Cardiac muscle cell (in vitro differentiated cells and primary cell): ENCODE measurements at regions not wholly inside any gene's neighbourhood (a gene's known extent, or its start where the extent isn't known, plus 50 kb on each side); places are given as distances from the start of the nearest gene placed in this dataset.

Experiments used
- DNase-seq, 2 donors: peaks; one replicate each; pipeline versions ENCODE4 v3.0.0 to v3.0.0-alpha.2; 2010 to 2017; ENCODE audit warnings: low read depth in 1 of 2, low spot score in 1 of 2
- H3K27ac ChIP-seq: fragments of 200-600 bp; sonication (generic); 2 replicates; pipeline ENCODE4 v1.5.1; 2016
- H3K27me3 ChIP-seq: fragments of 200-600 bp; sonication (generic); 2 replicates; pipeline ENCODE4 v1.6.0; 2016; ENCODE audit warnings: control low read depth
- H3K36me3 ChIP-seq: fragments of 200-600 bp; sonication (generic); 2 replicates; pipeline ENCODE4 v1.5.1; 2016; ENCODE audit warnings: control low read depth
- H3K4me1 ChIP-seq: fragments of 200-600 bp; sonication (generic); 2 replicates; pipeline ENCODE4 v1.8.1; 2017; ENCODE audit warnings: low read depth, mild to moderate bottlenecking, mixed run types
- H3K4me3 ChIP-seq: fragments of 200-600 bp; sonication (generic); 2 replicates; pipeline ENCODE4 v1.5.1; 2016; ENCODE audit warnings: mild to moderate bottlenecking
- H3K9me3 ChIP-seq: fragments of 200-600 bp; sonication (generic); 2 replicates; pipeline ENCODE4 v1.5.1; 2017; ENCODE audit warnings: low read depth, mild to moderate bottlenecking, control low read depth
- CTCF ChIP-seq: IDR thresholded peaks from 2 replicates; pipeline ENCODE4 v1.5.1; 2012; ENCODE audit warnings: low read depth, mild to moderate bottlenecking, low read length

GRCh38 chr3:74768010-74768409, 153.6 kb upstream of the CNTN3 start:
- no peaks in the 10 kb centered on the region for H3K4me1 ChIP-seq
- no peaks in the 10 kb centered on the region for H3K36me3 ChIP-seq
- H3K9me3 ChIP-seq, result no peaks in the 10 kb centered on the region
- H3K27me3 ChIP-seq, result no peaks in the 10 kb centered on the region
- no peak for TF ChIP-seq CTCF
- no peak for DNase-seq
- H3K4me3 ChIP-seq, result no peak overlapping the region
- H3K27ac ChIP-seq, result no peak overlapping the region

DNA sequence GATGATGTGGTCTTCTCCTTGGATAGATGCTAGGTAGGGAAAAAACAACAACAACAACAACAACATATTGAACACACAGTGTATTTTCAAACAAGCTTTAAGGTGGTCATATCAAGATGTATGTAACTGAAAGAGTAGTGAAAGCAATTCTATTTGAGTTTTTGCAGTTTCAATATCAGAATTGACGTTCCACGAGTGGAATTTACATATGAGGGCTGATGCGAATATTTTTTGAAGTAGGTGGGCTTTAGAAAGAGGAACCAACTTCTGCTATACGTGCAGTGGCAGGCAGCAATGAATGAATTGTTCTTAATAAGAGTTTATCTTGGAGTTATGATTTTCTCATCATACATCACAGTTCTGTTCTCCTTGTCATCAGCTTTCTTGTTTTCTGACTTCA, 151.9 kb upstream of the CNTN3 start:
- no peak for TF ChIP-seq CTCF
- H3K4me3 ChIP-seq, result no peak overlapping the region
- H3K27ac ChIP-seq, result no peak overlapping the region
- no peaks in the 10 kb centered on the region for H3K4me1 ChIP-seq
- H3K27me3 ChIP-seq, result no peaks in the 10 kb centered on the region
- no peaks in the 10 kb centered on the region for H3K9me3 ChIP-seq
- H3K36me3 ChIP-seq, result no peaks in the 10 kb centered on the region
- DNase-seq, result no peak

GRCh38 chr3:74763830-74764229, 149.4 kb upstream of the CNTN3 start:
- H3K4me3 ChIP-seq, result no peak overlapping the region
- H3K9me3 ChIP-seq, result no peaks in the 10 kb centered on the region
- no peak for DNase-seq
- H3K27me3 ChIP-seq, result no peaks in the 10 kb centered on the region
- H3K27ac ChIP-seq, result no peak overlapping the region
- H3K36me3 ChIP-seq, result no peaks in the 10 kb centered on the region
- no peaks in the 10 kb centered on the region for H3K4me1 ChIP-seq
- no peak for TF ChIP-seq CTCF

GRCh38 chr3:74756674-74757073, 142.2 kb upstream of the CNTN3 start:
- no peaks in the 10 kb centered on the region for H3K36me3 ChIP-seq
- DNase-seq, result no peak
- no peaks in the 10 kb centered on the region for H3K4me1 ChIP-seq

GRCh38 chr3:74752290-74752689, 137.8 kb upstream of the CNTN3 start:
- TF ChIP-seq CTCF, result no peak
- no peak for DNase-seq
- no peaks in the 10 kb centered on the region for H3K27me3 ChIP-seq
- no peaks in the 10 kb centered on the region for H3K4me1 ChIP-seq
- H3K9me3 ChIP-seq, result no peaks in the 10 kb centered on the region
- no peak overlapping the region for H3K4me3 ChIP-seq
- no peak overlapping the region for H3K27ac ChIP-seq
- no peaks in the 10 kb centered on the region for H3K36me3 ChIP-seq

More at GRCh38 chr3:74756674-74757073, 142.2 kb upstream of the CNTN3 start:
- Histone ChIP-seq H3K27me3 (no peaks in the 10 kb centered on the region), H3K4me3 (no peak overlapping the region), H3K9me3 (no peaks in the 10 kb centered on the region), H3K27ac (no peak overlapping the region)
- no peak for TF ChIP-seq CTCF

- Histone ChIP-seq H3K36me3 (no peaks in the 10 kb centered on the region), H3K4me1 (no peaks in the 10 kb centered on the region), H3K9me3 (no peaks in the 10 kb centered on the region), H3K4me3 (no peak overlapping the region), H3K27ac (no peak overlapping the region), H3K27me3 (no peaks in the 10 kb centered on the region)
- no peak for TF ChIP-seq CTCF
- no peak for DNase-seq
Observed at GRCh38 chr3:74751775-74752174, 137.3 kb upstream of the CNTN3 start.
